Erythroblast (primary cell): ENCODE measurements at regions not wholly inside any gene's neighbourhood (a gene's known extent, or its start where the extent isn't known, plus 50 kb on each side); places are given as distances from the start of the nearest gene placed in this dataset.

Source experiments
- GATA1 ChIP-seq: IDR thresholded peaks from 2 replicates; pipeline ENCODE4 v1.6.1; 2011; ENCODE audit warnings: low read depth, mild to moderate bottlenecking, control low read depth, low read length, moderate library complexity
- POLR2A ChIP-seq: IDR thresholded peaks from 2 replicates; pipeline ENCODE4 v1.6.1; 2011; ENCODE audit warnings: mild to moderate bottlenecking, low read length

DNA sequence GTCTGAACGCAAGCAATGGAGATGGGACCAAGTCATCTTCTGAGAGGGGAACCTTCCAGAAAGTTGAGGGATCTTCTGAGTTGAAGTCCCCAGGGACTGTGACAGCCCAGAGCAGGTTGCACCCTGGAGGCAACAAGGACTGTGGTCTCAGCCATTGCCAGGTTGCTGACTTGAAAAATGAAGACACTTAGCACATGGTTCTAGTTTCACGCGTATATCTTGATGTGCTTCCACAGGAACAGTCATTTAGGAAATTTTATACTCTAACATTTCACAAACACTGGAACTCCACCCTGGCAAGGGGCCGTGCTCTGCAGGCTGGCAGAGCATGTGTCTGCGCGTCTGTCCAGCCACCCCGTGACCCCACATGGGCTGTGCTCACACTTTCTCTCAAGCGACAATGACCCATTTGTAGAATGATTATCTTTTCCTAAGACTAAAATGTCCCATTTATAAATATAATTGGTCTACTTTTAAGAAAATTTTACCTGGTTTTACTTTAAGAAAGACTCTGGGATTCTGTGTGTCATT is 157.0 kb downstream of the ERMARD start:
- TF ChIP-seq POLR2A (no peak), GATA1 (no peak)
